Tibial nerve (tissue), 4 donors: ENCODE measurements at regions not wholly inside any gene's neighbourhood (a gene's known extent, or its start where the extent isn't known, plus 50 kb on each side); places are given as distances from the start of the nearest gene placed in this dataset.
A peak's percentile ranks its signal among the peaks of the same experiment; 100 is the strongest.

Source experiments
- EP300 ChIP-seq, 2 donors: sonication (generic); formaldehyde crosslinking; IDR thresholded peaks; one replicate each; pipeline ENCODE4 v1.6.1; 2017; ENCODE audit warnings: antibody characterized with exemption in 2 of 2, mild to moderate bottlenecking in 1 of 2
- POLR2A ChIP-seq, 2 donors: fragments of 450-650 bp; IDR thresholded peaks; one replicate each; pipeline ENCODE4 v1.6.1; 2017; ENCODE audit warnings: antibody characterized with exemption in 2 of 2, mild to moderate bottlenecking in 2 of 2, moderate library complexity in 2 of 2
- TF ChIP-seq, protein P1 (sequence below), 5 experiments: fragments of 200-600 bp in 3 of 5; fragments of 450-650 bp in 2 of 5; sonication (generic) in 3 of 5; IDR thresholded peaks; one replicate each; pipeline ENCODE4 v1.5.1; 2016 to 2019; ENCODE audit warnings: antibody characterized with exemption in 5 of 5, mild to moderate bottlenecking in 3 of 5, moderate library complexity in 2 of 5

- TF ChIP-seq EP300 (IDR thresholded peaks at IDR 0.05) (no peak), POLR2A (IDR thresholded peaks at IDR 0.05) (no peak)
- TF ChIP-seq, protein P1, sequence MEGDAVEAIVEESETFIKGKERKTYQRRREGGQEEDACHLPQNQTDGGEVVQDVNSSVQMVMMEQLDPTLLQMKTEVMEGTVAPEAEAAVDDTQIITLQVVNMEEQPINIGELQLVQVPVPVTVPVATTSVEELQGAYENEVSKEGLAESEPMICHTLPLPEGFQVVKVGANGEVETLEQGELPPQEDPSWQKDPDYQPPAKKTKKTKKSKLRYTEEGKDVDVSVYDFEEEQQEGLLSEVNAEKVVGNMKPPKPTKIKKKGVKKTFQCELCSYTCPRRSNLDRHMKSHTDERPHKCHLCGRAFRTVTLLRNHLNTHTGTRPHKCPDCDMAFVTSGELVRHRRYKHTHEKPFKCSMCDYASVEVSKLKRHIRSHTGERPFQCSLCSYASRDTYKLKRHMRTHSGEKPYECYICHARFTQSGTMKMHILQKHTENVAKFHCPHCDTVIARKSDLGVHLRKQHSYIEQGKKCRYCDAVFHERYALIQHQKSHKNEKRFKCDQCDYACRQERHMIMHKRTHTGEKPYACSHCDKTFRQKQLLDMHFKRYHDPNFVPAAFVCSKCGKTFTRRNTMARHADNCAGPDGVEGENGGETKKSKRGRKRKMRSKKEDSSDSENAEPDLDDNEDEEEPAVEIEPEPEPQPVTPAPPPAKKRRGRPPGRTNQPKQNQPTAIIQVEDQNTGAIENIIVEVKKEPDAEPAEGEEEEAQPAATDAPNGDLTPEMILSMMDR (IDR thresholded peaks at IDR 0.05): peak; percentile 25 to 58 (median 33)
Measured at GRCh38 chr2:83196225-83196624, 1262.9 kb downstream of the SUCLG1 start.
